Kidney tubule cell (primary cell): ENCODE measurements at regions not wholly inside any gene's neighbourhood (a gene's known extent, or its start where the extent isn't known, plus 50 kb on each side); places are given as distances from the start of the nearest gene placed in this dataset.
"Not testable (repeated sequence)": the region's sequence is repeated elsewhere in the genome, so short reads cannot be mapped to it uniquely, and the experiment has no call there.

ENCODE experiments used
- DNase-seq: peaks from one replicate; pipeline ENCODE4 v3.0.0-alpha.2; 2018; ENCODE audit warnings: low spot score

DNA sequence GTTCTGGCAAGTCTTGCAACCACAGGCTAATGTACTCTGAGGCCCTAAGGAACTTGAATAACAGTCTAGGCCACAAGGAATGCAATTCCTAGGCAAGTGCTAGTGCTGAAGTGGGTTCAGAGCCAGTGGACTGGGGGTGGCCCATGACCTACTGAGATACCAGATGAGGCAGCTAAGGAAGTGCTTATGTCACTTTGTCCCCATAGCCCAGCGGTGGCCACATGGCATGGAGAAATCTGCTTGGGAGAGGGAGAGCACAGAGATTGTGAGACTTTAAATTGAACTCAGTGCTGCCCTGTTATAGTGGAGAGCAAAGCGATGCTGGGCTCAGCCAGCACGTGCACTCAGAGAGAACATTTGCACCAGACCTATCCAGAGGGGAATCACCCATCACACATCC lies 629.5 kb downstream of the JRKL start:
- DNase-seq = no peak

DNA sequence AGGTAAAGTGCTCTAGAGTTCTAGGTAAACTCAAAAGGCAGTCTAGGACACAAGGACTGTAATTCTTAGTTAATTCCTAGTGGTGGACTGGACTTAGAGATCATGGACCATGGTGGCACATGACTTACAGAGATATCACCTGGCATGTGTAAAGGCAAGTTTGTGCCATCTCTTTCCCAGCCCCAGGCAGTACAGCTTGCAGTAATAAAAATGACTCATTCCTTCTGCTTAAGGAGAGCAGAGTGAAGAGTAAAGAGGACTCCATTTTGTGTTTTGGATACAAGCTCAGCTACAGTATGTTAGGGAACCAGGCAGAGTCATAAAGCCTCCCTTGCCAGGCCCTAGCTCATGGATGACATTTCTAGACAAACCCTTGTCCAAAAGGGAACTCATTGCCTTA lies 629.9 kb downstream of the JRKL start:
- DNase-seq = no peak

DNA sequence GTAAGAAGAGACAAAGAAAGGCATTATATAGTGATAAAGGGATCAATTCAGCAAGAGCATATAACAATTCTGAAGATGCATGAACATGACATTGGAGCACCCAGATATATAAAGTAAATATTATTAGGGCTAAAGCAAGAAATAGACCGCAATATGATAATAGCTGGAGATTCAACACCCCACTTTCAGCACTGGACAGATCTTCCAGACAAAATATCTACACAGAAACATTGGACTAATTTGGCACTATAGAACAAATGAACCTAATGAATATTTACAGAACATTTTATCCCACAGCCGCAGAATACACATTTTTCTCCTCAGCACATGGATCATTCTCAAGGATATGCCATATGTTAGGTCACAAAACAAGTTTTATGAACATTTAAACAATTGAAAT lies 633.1 kb downstream of the JRKL start:
- no peak for DNase-seq

DNA sequence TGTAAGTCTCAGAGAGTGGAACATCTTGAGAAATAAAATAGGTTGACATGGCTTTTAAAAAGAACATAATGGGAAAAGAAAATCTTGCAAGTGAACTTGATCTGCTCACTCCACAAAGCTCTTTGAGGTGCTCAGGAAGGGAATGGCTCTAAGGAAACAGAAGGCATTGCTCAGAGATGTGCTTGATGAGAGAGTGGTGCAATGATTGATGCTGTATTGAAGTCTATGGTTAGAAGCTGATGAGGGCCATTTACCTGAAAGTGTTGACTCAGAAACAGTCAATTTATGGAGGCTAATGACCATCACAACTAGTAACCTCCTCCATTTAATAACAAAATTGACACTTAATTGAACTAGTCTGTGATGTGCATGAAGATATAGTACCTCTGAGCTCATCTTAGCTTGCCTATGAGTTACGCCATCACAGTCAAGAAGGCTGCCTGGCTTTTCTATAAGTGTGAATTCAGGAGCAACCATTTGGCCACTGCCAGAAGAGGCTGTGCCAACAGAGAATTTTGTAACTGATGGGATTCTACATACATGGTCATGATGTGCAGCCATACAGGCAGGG lies 639.1 kb downstream of the JRKL start:
- no peak for DNase-seq

DNA sequence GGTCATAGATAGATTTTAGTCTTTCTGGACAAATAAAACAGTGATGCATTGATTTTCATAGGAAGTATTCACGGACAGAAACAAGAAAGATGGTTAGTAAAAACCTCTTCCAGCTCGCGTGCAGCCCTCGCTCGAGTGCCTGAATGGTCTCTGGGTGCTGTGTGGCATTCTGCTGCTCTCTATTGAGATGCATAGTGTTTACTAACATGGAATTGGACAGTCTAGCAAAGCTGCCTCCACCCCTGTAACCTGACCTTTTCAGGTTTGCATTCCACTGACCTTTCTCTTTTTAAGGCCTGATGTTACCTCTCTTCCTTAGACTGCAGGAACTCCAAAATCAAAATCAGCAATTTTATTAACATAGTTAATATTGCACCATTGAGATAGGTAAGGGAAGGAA lies 643.4 kb downstream of the JRKL start:
- no peak for DNase-seq

DNA sequence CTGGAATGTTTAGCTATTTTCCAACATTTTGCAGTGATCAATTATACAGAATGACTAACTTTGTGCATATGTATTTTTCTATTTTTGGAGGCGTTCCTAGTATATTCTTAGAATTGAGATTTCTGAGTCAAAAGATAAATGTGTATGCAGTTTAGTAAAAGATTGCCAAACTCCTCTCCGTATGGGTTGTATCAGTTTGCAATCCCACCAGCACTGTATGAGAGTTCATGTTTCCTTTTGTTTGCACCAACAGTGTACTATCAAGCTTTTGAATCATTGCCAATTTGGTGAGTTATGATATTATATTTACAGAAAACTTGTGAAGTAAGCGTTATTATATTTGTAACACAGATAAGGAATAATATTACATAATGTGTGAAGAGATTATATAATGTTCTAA lies 658.7 kb downstream of the JRKL start:
- DNase-seq = no peak

DNA sequence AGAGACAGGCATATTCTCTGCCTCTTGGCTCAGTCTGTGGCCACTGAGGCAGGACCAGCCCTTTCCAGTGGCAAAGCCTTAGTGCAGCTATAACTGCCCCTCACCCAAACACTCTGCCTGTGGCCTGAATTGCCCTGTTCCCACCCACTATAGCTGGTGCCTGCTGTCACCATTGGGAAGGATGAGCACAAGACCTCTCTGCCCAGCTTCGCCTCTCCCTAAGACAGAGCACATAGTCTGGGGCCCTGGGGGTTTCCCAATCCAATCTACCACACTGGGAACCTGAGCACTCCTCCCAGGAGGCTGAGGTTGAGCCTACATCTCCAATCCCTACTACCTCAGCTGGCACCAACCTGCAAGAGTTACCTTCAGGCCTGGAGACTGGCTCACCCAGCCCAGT lies 670.4 kb downstream of the JRKL start:
- no peak for DNase-seq

DNA sequence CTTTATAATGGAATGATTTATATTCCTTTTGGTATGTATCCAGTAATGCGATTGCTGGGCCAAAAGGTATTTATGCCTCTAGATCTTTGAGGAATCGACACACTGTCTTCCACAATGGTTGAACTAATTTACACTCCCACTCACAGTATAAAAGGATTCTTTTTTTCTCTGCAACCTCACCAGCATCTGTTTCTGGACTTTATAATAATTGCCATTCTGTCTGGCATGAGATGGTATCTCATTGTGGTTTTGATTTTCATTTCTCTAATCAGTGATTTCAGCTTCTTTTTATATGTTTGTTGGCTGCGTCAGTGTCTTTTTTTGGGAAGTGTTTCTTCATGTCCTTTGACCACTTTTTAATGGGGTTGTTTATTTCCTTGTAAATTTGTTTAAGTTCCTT lies 679.3 kb downstream of the JRKL start:
- no peak for DNase-seq

DNA sequence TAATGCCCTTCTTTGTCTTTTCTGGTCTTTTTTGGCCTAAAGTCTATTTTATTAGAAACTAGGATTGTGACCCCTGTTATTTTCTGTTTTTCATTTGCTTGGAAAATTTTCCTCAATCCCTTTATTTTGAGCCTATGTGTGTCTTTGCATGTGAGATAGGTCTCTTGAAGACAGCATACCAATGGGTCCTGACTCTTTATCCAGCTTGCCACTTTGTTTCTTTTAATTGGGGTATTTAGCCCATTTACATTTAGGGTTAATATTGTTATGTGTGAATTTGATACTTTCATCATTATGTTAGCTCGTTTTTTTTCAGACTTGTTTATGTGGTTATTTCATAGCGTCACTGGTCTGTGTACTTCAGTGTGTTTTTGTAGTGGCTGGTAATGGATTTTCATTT lies 682.6 kb downstream of the JRKL start:
- no peak for DNase-seq

DNA sequence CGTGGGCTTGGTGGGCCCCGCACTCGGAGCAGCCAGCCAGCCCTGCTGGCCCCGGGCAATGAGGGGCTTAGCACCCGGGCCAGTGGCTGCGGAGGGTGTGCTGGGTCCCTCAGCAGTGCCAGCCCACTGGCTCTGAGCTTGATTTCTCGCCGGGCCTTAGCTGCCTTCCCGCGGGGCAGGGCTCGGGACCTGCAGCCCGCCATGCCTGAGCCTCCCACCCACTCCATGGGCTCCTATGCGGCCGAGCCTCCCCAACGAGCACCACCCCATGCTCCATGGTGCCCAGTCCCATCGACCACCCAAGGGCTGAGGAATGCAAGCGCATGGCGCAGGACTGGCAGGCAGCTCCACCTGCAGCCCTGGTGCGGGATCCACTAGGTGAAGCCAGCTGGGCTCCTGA lies 686.9 kb downstream of the JRKL start:
- DNase-seq = not testable (repeated sequence)

DNA sequence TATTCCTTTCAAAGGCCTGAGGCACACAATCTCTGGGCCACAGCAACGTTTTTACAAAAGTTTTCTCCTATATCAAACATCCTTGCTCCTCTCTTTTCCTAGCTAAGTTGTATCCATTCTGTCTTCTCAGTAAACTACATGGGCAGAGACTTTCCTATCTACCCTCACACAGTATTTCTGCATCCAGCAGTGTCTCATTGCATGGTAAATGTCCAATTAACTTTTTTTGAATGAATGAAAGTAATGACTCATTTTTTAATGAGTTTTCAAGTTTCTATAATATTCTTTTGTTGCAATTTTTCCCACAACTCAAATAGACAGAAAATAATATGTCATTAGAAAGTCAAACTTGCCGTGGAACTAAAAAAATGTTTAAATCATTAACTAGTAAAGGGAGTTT lies 688.6 kb downstream of the JRKL start:
- no peak for DNase-seq

DNA sequence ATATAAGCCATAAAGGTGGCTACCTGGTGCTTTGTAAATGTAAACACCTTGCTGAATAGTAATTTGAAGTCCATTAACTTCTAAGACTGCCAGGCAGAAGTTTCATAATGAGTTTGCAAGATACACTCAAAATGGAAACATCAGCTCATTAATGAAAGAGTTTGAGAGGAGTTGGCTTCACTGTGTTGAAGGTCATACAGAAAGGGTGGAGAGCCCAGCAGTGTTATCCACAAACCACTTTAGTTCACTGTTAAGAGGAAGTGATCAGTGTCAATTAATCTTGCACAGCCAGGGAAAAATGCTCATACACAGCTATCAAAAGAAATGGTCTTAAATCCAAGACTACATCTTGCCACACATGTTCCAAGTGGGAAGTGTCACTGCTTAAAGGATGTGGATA lies 689.4 kb downstream of the JRKL start:
- DNase-seq = no peak

DNA sequence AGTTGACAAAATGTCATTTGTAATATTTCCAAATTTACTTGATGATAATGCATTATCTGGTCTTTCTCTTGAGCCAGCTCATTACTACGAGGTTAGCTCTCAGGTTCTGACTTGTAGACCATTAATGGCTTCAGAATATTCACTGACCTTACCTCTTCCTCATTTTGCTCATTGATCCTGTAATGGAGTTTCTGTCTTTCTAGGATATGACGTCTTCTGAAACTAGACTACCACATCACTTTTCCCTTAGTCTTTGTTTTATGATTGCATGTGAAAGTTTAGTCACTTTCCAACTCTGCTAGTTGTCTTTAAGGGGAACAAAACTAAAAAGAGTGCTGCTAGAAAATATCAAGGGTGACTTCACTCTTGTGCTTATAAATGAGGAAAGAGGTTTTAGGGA lies 697.6 kb downstream of the JRKL start:
- DNase-seq = no peak

DNA sequence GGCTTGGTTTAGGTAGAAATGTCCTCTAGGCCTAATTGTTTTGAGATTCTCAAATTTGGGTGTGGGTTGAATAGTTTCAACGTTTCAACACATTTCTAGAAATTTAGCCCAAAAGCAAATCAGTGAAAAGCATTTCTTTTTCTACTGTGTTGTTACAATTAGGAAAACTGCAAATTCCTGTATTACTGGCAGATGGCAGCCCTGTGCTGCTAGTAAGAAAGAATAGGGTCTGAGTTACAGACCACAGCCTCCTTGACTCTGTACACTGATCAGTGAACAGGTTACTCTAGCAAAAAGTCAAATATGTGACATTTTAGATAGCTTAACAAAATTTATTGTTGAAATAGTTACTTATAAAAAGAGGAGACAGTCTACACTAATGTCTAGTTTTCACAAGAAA lies 703.0 kb downstream of the JRKL start:
- no peak for DNase-seq

DNA sequence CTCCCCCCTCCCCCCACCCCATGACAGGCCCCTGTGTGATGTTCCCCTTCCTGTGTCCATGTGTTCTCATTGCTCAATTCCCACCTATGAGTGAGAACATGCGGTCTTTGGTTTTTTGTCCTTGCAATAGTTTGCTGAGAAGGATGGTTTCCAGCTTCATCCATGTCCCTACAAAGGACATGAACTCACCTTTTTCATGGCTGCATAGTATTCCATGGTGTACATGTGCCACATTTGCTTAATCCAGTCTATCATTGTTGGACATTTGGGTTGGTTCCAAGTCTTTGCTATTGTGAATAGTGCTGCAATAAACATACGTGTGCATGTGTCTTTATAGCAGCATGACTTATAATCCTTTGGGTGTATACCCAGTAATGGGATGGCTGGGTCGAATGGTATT lies 712.4 kb downstream of the JRKL start:
- DNase-seq = not testable (repeated sequence)

DNA sequence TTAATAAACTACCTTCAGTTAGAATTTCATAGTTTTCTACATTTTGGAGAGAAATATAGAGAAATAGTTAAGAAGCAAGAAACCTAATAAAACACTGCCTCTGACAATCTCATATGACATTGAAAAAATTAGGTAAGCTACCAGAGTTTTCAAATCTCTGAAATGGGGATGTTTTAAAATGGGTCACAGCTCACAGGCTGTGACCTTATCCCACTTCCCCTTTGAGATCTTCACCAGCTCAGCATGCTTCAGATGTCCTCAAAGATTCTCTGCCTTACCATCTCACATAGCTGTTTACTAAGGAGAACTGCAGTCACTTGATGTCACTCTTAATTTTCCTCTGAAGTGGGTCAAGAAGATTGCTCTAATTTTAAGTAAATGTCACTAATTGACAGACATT lies 717.8 kb downstream of the JRKL start:
- no peak for DNase-seq

DNA sequence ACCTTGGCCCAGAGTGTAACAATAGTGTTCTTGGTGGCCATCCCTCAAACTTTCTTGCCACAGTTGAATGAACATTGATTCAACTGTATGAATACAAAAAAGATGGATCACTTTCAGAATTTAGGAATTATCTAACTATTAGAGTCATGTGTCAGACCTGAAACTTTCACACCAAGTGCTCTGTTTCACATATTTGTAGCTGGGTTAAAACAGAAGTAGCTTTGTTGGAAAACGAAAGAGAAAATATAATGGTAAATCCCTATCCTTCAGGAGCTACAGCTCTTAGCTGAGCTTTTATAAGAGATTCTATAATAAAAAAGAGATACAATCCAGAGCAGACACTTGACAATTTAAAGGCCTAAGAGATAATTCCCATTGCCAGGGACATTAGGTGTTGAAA lies 719.3 kb downstream of the JRKL start:
- DNase-seq = no peak

DNA sequence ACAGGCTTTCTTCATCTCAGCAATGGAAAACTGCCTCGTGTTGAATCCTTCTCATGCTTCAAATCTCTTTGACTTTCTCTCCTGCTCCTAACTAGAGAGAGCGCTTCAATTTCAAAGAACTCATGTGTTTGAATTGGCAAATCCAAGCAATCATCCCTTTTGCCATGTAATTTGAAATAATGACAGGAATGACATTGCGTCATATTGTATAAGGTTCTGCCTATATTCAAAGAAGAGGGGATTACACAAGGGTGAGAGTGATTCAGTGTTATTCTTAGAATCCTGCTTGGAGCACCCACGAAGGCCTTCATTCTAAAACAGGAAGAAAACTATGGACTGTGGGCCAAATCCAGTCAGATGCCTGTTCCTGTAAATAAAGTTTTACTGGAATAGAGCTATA lies 720.6 kb downstream of the JRKL start:
- DNase-seq = no peak

DNA sequence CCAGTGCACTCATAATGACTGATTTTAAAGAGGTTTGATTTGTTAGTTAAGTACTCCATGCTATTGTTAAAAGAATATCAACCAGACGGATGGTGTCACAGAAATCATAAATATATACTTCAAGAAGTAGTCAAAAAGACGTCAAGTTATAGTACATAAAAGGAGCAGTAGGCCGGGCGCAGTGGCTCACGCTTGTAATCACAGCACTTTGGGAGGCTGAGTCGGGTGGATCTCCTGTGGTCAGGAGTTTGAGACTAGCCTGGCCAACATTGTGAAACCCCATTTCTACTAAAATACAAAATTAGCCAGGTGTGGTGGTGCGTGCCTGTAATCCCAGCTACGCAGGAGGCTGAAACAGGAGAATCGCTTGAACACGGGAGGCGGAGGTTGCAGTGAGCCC lies 721.7 kb downstream of the JRKL start:
- no peak for DNase-seq

DNA sequence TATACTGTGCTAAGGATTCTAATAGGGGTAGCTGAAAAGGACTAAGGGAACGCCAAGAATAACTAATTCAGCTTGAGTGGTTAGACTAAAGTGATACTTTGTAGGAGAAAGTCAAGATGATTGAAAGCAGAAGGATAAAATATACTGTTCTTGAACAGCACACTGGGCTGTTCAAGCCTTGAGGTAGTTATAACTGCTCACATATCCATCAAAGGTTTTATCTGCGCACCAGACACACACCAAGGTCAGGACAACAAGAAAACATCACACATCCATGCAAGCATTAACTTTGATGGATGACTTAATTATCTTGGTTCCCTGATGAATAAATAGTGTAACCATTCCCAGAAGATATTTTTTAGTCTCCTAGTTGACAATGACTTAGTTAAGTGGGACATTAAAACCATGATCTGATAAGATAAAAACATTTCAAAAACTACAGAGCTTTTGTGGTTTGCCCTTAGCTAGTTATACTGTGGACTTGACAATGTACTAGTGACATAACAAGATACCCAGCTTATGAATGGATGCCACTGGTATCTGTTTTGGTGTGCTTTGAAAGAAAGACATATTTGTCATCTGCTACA lies 728.9 kb downstream of the JRKL start:
- DNase-seq = no peak

DNA sequence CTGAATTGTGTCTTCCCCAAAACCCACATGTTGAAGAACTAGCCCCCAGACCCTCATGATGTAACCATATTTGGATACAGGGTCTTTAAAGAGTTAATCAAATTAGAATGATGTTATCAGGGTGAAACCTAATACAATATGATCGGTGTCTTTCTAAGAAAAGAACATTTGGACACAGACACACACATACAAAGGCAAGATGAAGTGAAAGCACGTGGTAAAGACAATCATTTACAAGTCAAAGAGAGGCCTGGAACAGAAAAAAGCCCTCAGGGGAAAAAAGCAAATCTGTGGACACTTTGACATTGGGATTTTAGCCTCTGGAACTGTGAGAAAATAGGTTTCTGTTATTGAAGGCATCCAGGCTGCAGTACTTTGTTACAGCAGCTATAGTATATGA lies 733.4 kb downstream of the JRKL start:
- DNase-seq = no peak

DNA sequence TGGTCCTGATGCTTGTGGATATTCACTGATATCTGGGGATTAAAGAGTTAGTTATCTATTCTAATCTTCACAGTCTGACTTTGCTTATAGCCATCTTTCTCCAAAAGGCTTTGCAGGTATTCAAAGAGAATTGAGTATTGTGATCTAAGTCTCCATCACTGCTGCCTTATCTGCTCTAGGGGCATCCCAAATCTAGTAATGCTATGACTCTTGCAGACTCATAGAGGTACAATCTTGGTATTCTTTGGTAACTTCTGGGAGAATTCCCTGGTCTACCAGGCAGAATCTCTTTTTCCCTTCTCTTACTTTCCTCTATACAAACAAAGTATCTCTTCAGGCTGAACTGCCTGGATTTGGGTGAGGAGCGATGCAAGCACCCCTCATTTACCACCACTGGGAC lies 746.3 kb downstream of the JRKL start:
- no peak for DNase-seq

DNA sequence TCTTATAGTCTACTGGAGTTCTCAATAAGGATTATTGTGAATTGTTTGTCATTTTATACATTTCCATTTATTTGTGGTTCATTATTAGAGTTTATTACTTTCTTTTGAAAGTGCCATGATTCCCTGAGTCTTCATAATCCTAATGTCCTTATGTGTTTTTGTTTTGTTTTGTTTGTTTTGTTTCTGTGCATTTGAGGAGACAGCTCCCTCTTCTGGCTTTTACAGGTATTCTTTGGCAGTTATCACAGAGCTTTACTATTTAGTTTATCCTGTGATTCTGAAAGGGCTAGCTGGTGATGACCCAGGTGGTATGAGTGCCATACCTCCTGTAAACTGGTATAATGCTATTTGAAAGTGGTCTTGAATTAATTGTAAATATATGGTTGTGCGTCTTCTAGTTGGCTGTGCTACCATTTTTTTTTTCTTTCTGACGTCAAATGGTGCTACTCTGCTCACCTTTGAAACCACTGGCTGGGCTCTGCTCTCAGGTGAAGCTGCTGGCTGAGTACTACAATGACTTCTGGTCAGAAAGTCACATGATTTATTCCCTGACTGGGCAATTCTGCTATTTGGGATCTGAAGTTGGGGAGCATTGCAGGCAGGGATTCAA lies 751.2 kb downstream of the JRKL start:
- no peak for DNase-seq

DNA sequence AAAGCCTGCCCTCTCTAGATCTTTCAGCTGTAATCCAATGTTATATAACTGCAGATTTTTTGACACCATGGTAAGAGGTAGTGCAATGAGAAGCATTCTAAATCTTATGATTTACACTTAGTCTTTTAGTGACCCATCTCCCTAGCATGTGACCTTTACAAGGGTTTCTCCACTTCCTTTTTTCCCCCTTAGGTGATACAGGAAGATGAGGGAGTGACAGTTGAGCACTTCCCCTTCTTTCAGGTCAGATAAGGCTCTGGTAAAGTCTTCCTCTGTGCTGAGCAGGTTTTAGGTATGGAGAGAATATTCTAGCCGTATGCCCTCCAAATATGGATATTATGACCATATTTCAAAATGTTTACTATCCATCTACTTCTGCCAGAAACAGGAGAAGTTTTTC lies 753.6 kb downstream of the JRKL start:
- DNase-seq = no peak
